HG03457 (cell line): ENCODE measurements at regions not wholly inside any gene's neighbourhood (a gene's known extent, or its start where the extent isn't known, plus 50 kb on each side); places are given as distances from the start of the nearest gene placed in this dataset.

ENCODE experiments used
- ATAC-seq: cut with Tn5 transposase; IDR thresholded peaks from one replicate; pipeline ENCODE4 v1.9.1; 2021; ENCODE audit warnings: moderate number of reproducible peaks; ENCODE audit not compliant: unreplicated experiment

DNA sequence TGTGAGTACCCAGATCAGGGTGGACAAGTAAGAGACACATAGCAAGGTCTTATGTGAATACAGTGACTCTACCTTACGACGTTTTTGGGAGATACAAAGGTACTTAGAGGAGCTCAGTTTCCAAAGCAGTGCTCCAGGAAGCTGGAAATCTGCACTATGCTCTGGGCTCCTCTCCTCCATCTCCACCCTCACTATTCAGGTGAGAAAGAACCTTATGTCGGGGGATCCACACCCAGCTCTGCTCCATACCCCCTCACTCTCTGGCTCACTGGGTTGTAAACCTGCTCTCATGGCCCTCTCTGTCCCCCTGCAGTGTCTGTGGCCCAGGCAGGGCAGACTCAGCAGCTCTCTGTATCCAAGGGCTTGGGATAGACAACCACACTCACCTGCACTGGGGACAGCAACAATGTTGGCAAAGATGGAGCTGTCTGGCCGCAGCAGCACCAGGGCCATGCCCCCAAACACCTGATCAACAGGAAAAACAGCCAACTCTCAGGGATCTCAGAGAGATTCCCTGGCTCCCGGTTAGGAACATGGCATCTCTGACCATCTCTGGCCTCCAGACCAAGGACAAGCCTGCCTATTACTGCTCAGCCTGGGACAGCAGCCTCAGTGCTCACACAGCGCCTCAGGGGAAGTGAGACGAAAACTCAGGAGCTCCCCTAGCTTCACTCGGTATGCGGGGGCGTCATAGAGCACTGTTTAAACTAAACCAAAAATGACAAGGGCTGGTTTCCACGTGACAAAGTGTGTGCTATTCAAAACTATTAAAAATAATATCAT is 60.9 kb upstream of the TOP3B start:
- no peak for ATAC-seq

DNA sequence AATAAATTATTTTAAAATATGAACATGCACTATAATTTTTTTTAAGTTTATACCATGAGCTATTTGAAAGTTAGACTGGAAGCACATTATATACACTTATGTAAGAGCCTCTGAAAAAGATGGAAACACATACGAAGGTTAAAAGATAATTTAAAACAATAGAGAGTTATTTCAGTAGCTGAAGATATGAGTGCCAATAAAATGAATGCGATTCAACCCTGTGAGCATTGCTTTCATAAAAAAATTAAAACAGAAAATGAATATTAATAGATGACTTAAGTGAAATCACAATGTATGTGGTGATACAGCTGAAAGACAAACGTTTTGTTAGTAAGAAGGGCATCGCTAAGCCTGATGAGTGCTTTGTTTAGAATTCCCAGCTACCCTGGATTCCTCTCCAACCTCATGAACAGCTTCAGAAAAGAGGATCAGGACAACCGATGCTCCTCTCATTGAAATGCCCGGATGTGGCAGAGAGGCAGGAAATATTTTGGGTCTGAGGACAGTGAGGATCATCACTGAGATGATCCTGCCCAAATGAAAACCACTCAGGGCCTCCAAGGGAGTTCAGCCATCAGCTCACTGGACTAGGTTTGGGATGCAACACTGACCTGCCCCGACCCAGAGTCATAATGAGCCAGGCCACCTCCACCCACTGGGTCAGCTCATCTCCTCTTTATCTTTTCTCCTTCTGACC is 60.2 kb upstream of the TOP3B start:
- ATAC-seq: no peak

DNA sequence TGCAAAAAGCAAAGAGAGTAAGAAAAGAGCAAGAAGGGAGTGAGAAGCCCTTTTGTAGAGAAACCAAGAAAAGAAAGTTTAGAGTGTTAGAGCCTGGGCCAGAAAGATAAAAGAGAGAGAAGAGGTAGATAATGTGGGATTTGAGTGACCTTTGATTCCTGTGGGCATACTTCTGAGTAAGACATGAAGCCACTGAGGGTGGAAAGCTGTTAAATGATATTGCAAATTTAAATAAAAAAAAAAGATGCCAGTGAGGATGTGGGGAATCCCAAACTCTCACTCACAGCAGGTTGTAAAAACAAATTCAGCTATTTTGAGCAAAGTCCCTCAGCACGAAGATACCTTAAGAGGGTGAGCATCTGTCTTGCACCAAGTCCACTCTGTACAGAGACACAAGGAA is 59.4 kb upstream of the TOP3B start:
- no peak for ATAC-seq

DNA sequence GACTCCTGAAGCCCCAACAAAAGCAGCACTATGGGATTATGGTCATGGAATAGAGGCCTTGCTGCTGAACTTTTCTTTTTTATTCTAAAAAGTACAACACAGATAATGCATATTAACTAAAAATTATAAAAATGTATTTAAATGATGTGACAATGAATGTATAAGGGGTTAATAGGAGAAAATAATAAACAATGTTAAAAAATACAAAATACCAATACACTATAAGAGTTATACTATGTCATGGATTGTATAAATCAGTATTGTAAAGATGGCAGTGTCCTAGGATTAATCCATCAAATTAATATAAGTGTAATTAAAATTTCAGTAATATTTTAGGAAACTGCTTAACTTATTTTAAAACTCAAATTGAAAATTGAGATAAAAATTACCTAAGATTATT is 58.3 kb upstream of the TOP3B start:
- ATAC-seq: no peak

DNA sequence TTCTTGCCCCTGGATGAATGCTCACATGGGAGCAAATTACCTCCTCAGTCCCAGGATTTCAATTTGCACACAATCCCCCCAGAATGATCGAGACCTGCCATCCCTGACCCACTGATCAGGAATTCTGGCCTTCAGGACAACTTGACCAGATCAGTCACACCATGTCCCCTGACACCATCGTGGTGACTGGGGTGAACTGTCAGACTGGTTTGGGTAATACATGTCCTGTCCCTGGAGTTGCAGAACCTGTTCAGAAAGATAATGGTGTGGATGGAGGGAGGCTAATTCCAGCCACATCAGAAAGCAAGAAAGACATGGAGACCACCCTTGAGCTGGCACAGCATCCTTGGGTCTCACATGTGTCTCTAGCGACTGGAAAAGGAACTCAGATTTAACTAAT is 57.9 kb upstream of the TOP3B start:
- no peak for ATAC-seq

DNA sequence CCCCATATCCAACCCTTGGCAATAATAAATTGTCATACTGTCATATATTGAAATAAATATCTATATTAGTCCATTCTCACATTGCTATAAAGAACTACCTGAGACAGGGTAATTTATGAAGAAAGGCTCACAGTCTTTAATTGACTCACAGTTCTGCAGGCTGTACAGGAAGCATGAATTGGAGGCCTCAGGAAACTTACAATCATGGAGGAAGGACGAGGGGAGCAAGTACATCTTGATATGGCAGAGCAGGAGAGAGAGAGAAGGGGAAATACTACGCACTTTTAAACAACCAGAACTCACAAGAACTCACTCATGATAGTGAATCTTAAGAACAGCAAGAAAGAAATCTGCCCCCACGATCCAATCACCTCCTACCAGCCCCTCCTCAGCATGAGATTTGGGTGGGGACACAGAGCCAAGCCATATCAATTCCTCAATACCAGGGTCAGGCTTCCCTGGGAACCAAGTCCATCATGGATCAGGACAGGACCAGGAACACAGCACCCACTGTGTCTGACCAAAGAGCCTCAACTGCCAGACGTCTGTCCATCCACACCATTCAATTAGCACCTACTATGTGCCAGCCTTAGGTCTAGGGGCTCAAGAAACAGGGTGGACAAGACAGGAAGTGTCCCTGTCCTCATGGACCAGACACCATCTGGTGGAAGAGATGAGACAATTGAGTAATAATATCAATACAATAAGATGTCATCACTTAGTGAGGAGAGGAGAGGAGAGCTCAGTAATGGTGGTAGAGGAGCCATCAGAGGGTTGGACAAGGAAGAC is 56.9 kb upstream of the TOP3B start:
- ATAC-seq: no peak

DNA sequence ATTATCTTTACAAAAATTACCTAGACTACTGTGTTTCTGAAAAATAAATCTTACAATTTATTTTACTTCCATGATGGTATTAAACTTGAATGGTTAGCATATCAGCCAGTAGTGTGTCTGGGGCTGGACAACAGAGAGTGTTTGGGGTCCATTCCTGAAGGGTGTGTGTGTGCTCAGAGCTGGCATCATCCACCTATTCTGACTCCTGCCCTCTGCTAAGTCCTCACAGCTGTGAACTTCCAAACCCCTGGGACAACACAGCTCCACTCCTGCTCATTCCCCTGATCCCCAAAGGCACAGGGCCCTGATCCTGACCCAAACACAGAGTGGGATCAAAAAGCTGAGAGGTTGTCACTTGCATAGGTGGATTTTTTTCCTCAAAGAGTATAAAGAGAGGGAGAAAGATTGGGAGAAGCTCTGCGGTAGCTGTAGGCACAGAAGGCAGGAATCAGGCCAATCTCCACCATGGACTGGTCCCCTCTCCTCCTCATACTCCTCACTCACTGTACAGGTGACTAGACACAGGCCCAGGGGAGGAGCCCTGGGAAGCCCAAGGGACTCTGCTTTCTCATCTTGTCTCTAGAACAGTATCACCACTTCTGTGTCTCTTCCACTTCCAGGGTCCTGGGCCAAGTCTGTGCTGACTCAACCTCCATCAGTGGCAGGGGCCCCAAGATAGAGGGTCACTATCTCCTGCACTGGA is 55.7 kb upstream of the TOP3B start:
- no peak for ATAC-seq

DNA sequence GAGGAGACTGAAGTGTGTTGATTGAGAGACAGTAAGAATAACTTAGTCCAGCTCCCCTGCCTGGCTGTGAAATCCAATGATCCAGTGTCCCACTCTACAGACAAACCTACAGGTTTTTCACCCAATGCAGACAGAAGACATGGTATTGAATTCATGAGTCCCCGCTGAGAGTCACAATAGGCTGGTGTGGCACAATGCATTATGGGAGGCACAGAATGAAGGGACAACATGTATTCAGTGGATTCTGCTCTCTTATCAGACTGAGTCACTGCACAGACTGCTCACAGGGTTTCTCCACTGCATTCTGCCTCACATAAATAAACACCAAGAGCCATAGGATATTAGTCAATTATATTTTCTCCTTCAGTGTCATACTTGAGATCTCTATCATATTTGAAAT is 55.2 kb upstream of the TOP3B start:
- ATAC-seq: no peak

DNA sequence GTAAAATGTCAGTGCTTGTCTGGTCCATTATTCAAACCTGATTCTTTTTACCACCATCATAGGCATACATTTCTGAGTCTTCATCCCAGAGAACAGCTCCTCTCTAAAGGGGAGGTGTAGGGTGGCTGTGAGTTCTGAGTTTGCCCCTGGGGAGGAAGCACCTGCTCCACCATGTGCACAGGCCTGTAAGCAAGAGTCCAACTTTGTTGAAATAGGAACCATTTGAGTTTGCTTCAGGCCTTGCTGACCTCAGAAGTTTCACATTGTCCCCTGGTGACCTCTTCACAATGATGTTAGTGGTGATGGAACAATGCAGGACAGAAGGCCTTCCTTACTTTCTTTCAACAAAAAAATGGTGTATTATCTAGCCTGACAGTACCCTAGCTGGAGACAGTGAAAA is 54.6 kb upstream of the TOP3B start:
- ATAC-seq: no peak

DNA sequence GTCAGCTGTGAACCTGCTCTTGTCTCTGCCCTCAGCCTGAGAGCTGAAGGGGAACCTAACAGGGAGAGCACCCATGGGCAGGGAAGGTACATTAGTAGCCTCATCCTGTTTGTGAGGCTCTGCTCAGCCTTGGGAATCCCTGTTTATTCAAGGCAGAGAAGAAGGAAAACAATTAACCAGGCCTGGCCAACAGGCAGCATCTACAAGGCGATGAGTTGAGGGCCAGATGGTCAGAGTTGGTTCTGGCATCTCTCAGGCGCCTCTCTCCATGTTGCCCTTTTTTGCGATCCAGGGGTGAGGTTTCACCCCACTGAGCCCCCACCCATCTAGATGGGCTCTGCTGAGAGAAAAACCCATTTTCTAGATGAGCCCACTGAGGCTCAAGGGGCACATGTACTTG is 54.0 kb upstream of the TOP3B start:
- ATAC-seq: no peak

DNA sequence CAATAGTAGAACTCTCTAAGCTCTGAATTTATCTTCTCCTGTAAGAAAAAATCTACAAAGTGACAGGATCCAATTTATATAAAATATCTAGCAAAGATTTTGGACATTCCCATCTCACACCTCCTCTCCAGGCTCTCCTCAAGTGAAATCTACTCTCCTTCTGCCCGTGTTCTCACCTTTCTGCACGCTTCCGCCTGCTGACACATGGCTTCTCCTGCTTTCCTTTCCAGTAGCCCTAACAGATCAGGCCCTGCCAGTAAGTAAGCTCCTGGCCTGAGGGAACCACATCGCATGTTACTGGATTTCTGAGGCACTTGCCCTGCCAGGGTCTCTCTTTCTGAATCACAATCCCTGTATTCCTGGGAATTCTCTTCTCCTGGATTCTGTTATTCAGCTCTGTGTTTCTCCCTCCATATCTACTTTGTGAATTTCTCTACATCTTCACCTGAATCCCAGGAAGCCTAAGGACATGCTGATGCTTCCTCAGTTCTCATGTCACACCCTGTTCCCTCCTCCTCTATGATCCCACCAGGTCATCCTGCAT is 53.3 kb upstream of the TOP3B start:
- ATAC-seq: no peak

DNA sequence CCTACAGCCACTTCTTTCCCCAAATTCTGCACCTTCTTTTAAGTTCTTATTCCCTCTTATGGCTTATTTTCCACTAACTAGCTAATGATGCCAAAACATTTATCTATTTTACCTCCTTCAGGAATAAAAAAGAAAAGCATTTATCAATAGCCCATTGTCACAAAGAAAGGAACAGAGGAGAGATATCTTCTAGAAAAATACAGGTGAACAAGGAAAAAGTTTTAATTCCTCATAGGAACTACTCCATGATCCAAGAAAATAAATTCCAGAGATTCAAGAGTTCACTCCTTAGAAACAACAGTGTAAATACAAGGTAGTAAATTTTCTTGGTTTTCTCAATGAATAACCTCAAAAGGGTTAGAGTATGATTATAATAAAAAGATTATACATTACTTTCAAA is 52.6 kb upstream of the TOP3B start:
- ATAC-seq: no peak

DNA sequence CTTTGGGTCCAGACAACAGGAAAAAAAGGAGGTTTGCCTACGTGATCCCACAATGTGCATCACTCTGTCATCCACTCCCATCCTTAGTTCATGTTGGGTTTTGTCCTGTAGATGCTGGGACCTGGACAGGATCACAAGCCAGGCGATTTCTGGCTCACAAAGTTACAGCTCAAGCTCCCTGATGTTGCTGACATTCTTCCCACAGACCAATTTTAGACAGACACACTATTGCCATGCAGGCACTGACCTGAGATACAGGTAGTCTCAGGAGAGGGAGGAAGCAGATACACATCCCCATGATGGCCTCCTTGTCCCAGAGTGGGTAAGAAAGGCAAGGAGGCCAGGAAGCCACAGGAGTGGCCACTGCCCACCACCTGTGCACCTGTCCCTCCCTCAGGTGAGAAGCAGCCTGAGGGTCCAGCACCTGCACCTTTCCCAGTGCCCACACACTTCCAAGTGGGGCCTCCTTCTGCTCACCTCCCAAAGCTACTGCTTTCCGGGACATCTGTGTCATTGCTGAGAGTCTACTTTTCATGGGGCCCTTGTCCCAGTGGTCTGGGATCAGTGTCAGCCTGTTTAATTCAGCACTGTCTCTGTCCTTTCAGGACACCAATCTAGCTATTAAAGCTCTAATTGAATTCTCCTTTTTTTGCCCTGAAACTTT is 52.0 kb upstream of the TOP3B start:
- no peak for ATAC-seq

DNA sequence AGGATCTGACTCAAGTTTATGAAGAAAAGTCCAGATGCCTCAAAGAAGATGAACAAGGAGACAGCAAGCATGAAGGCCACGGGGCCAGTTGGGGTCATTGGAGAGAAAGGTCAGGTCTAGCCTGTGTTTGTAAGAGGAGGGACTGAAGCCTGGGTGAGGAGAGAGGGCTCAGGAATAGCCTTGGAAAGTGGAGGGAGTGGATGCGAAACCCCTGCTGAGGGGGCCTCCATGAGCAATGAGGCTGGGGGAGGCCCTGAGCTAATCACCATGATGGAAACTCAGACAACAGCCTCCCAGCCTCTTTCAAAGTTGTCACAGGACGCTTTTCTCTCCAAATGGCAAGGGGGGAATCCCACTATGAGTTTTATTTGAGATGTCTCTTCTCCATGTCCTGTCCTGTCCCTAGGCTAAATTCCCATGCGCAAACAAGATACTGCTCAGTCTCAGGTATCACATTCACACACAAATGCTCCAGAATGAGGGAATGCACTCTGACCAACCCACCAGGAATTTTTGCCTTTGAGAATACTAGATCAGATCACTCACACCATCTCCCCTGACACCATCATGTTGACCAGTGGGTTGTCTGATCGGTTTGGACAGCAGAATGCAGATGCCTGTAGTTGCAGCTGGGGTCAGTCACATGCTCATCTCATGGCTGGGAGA is 51.3 kb upstream of the TOP3B start:
- no peak for ATAC-seq

DNA sequence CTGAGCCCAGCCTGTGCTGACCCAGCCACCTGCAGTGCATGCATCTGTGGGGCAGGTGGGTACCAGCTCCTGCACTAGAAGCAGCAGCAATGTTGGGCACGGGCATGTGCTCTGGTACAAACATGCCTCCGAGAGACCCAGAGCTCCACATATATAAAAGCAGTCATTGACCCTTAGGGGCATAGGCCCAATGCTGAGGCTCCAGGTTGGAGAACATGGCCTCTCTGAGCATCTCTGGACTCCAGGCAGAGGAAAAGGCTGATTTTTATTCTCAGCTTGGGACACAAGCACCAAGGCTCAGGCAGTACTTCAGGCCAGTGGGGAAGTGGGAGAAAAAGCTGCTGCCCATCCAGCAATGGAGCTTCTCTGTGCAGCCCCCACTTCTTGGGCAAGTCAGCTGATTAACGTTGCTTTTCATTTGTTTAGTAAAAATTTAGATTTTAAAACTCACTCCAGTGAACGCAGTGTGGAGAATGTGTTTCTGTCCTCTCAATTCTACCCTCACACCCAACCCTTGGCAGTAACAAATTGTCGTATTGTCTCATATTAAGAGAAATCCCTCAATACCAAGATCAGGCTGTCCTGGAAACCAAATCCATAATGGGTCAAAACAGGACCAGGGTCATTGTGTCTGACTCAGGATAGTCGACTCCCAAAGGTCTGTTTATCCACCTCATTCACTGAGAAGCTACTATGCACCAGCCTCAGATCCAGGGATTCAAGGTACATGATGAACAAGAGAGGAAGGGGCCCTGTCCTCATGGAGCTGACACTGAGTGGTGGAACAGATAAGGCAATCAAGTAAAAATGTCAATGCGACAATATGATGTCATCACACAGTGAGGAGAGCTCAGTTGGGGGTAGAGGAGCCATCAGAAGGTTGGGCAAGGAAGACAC is 50.6 kb upstream of the TOP3B start:
- ATAC-seq: no peak

DNA sequence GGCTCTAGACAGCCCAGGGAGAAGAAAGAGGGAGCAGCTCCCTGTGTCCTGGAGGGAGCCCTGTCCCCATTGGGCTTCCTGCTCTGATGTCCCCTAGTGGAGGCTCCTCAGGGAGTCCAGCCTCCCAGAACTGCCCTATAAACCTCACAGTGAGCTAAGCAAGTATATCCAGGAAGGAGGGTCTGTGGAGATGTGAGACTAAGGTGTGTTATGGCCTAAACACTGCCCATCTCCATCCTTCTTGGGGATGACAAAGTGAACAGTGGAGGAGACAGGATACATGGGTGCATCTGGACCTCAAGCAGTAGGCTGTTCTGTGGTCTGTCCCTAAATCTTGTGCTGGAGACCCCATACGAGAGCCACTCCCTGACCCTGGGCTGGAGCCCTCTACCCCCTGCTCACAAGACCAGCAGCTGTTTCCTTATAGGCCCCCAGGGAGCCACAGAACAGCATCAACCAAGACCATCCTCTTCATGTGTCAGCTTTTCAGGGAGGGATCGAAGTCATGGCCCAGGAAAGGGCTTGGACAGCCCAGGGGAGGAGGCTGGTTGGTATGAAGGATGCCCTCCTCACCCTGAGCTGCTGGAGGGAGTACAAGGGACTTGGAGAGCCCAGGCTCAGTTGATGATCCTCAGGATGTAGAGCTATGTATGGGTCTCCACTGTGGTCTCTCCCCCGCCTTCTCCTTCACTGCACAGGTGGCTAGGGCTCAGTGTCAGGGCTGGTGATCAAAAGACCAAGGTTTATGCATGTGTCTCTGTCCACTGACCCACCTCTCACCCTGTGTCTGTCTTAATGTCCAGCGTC is 49.7 kb upstream of the TOP3B start:
- no peak for ATAC-seq
